ENCODE measurements at regions not wholly inside any gene's neighbourhood (a gene's known extent, or its start where the extent isn't known, plus 50 kb on each side); places are given as distances from the start of the nearest gene placed in this dataset.

DNA sequence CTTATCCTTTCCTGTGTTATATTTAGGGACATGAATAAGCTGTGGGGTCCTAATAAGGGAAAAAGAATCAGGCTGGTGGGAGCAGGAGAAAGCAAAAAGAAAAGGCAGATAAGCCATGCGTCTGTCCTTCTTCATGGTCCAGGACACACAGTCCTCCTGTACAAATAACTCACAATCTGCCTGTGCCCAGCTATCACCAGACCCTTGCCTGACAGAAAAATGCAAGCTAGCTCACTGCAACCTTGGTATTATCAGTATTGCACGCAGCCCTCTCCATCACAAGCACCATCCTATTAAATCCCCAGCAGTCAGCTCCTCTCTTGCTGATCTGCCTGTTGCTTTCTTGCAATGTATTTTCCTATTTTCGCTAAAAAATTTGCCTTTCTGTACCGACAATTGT, 78.0 kb downstream of the NEURL3 start:
- H3K4me3 ChIP-seq (ENCODE audit: low read depth, low read length), result no peak overlapping the region
- TF ChIP-seq, protein P1, sequence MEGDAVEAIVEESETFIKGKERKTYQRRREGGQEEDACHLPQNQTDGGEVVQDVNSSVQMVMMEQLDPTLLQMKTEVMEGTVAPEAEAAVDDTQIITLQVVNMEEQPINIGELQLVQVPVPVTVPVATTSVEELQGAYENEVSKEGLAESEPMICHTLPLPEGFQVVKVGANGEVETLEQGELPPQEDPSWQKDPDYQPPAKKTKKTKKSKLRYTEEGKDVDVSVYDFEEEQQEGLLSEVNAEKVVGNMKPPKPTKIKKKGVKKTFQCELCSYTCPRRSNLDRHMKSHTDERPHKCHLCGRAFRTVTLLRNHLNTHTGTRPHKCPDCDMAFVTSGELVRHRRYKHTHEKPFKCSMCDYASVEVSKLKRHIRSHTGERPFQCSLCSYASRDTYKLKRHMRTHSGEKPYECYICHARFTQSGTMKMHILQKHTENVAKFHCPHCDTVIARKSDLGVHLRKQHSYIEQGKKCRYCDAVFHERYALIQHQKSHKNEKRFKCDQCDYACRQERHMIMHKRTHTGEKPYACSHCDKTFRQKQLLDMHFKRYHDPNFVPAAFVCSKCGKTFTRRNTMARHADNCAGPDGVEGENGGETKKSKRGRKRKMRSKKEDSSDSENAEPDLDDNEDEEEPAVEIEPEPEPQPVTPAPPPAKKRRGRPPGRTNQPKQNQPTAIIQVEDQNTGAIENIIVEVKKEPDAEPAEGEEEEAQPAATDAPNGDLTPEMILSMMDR (IDR thresholded peaks at IDR 0.05; ENCODE audit: insufficient read depth, low read depth, low read length), result no peak
- DNase-seq (ENCODE audit: low read depth), result no peak

DNA sequence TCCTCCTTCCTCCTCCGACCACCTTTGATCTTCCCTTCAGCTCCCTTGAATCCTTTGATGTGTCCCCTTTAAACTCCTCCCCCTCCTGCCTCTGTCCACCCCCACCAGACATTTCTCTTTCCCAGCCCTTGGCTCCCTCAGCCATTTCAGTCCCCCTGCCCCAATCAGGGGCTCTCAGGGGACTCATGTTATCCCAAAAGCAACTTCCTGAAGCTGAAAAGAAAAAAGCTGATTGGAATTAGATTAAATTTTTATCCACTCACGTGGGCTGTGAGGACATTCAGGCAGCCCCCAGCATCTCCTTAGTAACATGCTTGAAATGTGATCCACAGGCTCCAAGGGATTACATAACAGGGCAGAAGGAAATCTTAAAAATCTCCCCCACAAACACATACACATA, 81.3 kb downstream of the NEURL3 start:
- H3K4me3 ChIP-seq (ENCODE audit: low read depth, low read length), result no peak overlapping the region
- TF ChIP-seq, protein P1 (IDR thresholded peaks at IDR 0.05; ENCODE audit: insufficient read depth, low read depth, low read length), result no peak
- DNase-seq (ENCODE audit: low read depth), result peak; percentile 23

All from fibroblast of villous mesenchyme (primary cell).